Neural cell (in vitro differentiated cells): ENCODE measurements at regions not wholly inside any gene's neighbourhood (a gene's known extent, or its start where the extent isn't known, plus 50 kb on each side); places are given as distances from the start of the nearest gene placed in this dataset.

Source experiments
- H2AFZ ChIP-seq: fragments of 200-600, 300-800 bp; sonication (generic), shearing (Covaris generic); 2 replicates; pipeline ENCODE4 v1.6.0; 2014; ENCODE audit warnings: low read depth, mild to moderate bottlenecking, antibody characterized with exemption, low read length, moderate library complexity
- H3F3A ChIP-seq: fragments of 200-600 bp; shearing (Covaris generic); 2 replicates; pipeline ENCODE4 v1.6.1; 2016; ENCODE audit warnings: mild to moderate bottlenecking, moderate library complexity, mixed read lengths, antibody characterized with exemption, low read length; ENCODE audit not compliant: insufficient read depth, poor library complexity, severe bottlenecking
- H3K27ac ChIP-seq: fragments of 200-600, 300-800 bp; sonication (generic), shearing (Covaris generic); 2 replicates; pipeline ENCODE4 v1.5.1; 2014; ENCODE audit warnings: mild to moderate bottlenecking, low read length, moderate library complexity
- H3K27me3 ChIP-seq: fragments of 300-800, 200-600 bp; sonication (generic), shearing (Covaris generic); 2 replicates; pipeline ENCODE4 v1.6.0; 2014; ENCODE audit warnings: mild to moderate bottlenecking, low read depth, low read length, moderate library complexity; ENCODE audit not compliant: insufficient read depth
- H3K36me3 ChIP-seq: fragments of 300-800, 200-600 bp; sonication (generic), shearing (Covaris generic); 2 replicates; pipeline ENCODE4 v1.5.1; 2014; ENCODE audit warnings: mild to moderate bottlenecking, antibody characterized with exemption, low read length, moderate library complexity; ENCODE audit not compliant: insufficient read depth
- H3K4me2 ChIP-seq: fragments of 300-800, 200-600 bp; sonication (generic), shearing (Covaris generic); 2 replicates; pipeline ENCODE4 v1.6.0; 2014; ENCODE audit warnings: mild to moderate bottlenecking, low read length
- H3K4me3 ChIP-seq: fragments of 300-800, 200-600 bp; sonication (generic), shearing (Covaris generic); 2 replicates; pipeline ENCODE4 v1.5.1; 2014; ENCODE audit warnings: mild to moderate bottlenecking, low read length, moderate library complexity
- H3K79me2 ChIP-seq: fragments of 200-600 bp; shearing (Covaris generic); replicated peaks from 2 replicates; pipeline ENCODE4 v1.6.0; 2014; ENCODE audit warnings: mild to moderate bottlenecking, low read length, moderate library complexity; ENCODE audit not compliant: insufficient read depth
- H3K9ac ChIP-seq: fragments of 300-800, 200-600 bp; sonication (generic), shearing (Covaris generic); 2 replicates; pipeline ENCODE4 v1.6.1; 2016; ENCODE audit warnings: mild to moderate bottlenecking, low read length, mixed read lengths
- H3K9me2 ChIP-seq: fragments of 200-600 bp; shearing (Covaris generic); 2 replicates; pipeline ENCODE4 v1.6.1; 2016; ENCODE audit warnings: mild to moderate bottlenecking, low read length, mixed read lengths; ENCODE audit not compliant: insufficient read depth
- H3K9me3 ChIP-seq: fragments of 200-600, 300-800 bp; sonication (generic), shearing (Covaris generic); 2 replicates; pipeline ENCODE4 v1.6.1; 2016; ENCODE audit warnings: mild to moderate bottlenecking, mixed run types, low read length, moderate library complexity, mixed read lengths
- H4K20me1 ChIP-seq: fragments of 200-600 bp; shearing (Covaris generic); 2 replicates; pipeline ENCODE4 v1.6.1; 2016; ENCODE audit warnings: mild to moderate bottlenecking, mixed run types; ENCODE audit not compliant: insufficient read depth
- CTCF ChIP-seq: fragments of 450-650 bp; IDR thresholded peaks from 2 replicates; pipeline ENCODE4 v1.5.1; 2014; ENCODE audit warnings: antibody characterized with exemption, mild to moderate bottlenecking, moderate library complexity; ENCODE audit not compliant: poor library complexity, severe bottlenecking
- EP300 ChIP-seq: fragments of 450-650 bp; conservative IDR thresholded peaks from 2 replicates; pipeline ENCODE4 v1.6.1; 2014; ENCODE audit warnings: antibody characterized with exemption, mild to moderate bottlenecking, moderate library complexity; ENCODE audit not compliant: poor library complexity, severe bottlenecking
- EZH2 ChIP-seq: fragments of 200-600, 300-800 bp; shearing (Covaris generic), sonication (generic); IDR thresholded peaks from 2 replicates; pipeline ENCODE4 v1.6.1; 2014; ENCODE audit warnings: antibody characterized with exemption, low read length, borderline replicate concordance, mild to moderate bottlenecking; ENCODE audit not compliant: insufficient read depth, poor library complexity, severe bottlenecking
- MXI1 ChIP-seq: fragments of 450-650 bp; conservative IDR thresholded peaks from 2 replicates; pipeline ENCODE4 v1.6.1; 2014; ENCODE audit warnings: antibody characterized with exemption, mild to moderate bottlenecking; ENCODE audit not compliant: poor library complexity, severe bottlenecking
- POLR2AphosphoS5 ChIP-seq: IDR thresholded peaks from 2 replicates; pipeline ENCODE4 v1.6.1; 2012
- RAD21 ChIP-seq: fragments of 450-650 bp; conservative IDR thresholded peaks from 2 replicates; pipeline ENCODE4 v1.6.1; 2014; ENCODE audit warnings: antibody characterized with exemption, mild to moderate bottlenecking, moderate library complexity
- REST ChIP-seq: IDR thresholded peaks from 2 replicates; pipeline ENCODE4 v1.6.1; 2012; ENCODE audit warnings: borderline replicate concordance
- SMC3 ChIP-seq: fragments of 450-650 bp; conservative IDR thresholded peaks from 2 replicates; pipeline ENCODE4 v1.6.1; 2014; ENCODE audit warnings: antibody characterized with exemption, mild to moderate bottlenecking, moderate library complexity; ENCODE audit not compliant: poor library complexity
- TAF1 ChIP-seq: IDR thresholded peaks from 2 replicates; pipeline ENCODE4 v1.6.1; 2012; ENCODE audit warnings: low read depth

GRCh38 chr1:185442050-185442449, 125.0 kb upstream of the IVNS1ABP start:
- Histone ChIP-seq H3K9ac (no peak overlapping the region), H3K36me3 (no peaks in the 10 kb centered on the region), H2AFZ (no peak overlapping the region), H3K27me3 (no peaks in the 10 kb centered on the region), H3K9me2 (no peaks in the 10 kb centered on the region), H4K20me1 (no peaks in the 10 kb centered on the region), H3K4me2 (no peak overlapping the region), H3K9me3 (no peaks in the 10 kb centered on the region), H3K4me3 (no peak overlapping the region), H3K79me2 (no peaks in the 10 kb centered on the region), H3K27ac (no peak overlapping the region), H3F3A (no peaks in the 10 kb centered on the region)
- no peak for TF ChIP-seq EZH2
- TF ChIP-seq POLR2AphosphoS5, result no peak
- TF ChIP-seq CTCF, result no peak
- no peak for TF ChIP-seq RAD21
- TF ChIP-seq EP300, result no peak
- no peak for TF ChIP-seq TAF1
- no peak for TF ChIP-seq MXI1
- no peak for TF ChIP-seq REST
- TF ChIP-seq SMC3, result no peak

GRCh38 chr1:185441605-185442004, 124.6 kb upstream of the IVNS1ABP start:
- Histone ChIP-seq H3F3A (no peaks in the 10 kb centered on the region), H3K9me2 (no peaks in the 10 kb centered on the region), H3K9me3 (no peaks in the 10 kb centered on the region), H3K27ac (no peak overlapping the region), H3K9ac (no peak overlapping the region), H3K36me3 (no peaks in the 10 kb centered on the region), H3K4me3 (no peak overlapping the region), H2AFZ (no peak overlapping the region), H4K20me1 (no peaks in the 10 kb centered on the region), H3K79me2 (no peaks in the 10 kb centered on the region), H3K4me2 (no peak overlapping the region), H3K27me3 (no peaks in the 10 kb centered on the region)
- no peak for TF ChIP-seq POLR2AphosphoS5
- no peak for TF ChIP-seq TAF1
- TF ChIP-seq EZH2, result no peak
- TF ChIP-seq EP300, result no peak
- TF ChIP-seq SMC3, result no peak
- no peak for TF ChIP-seq REST
- no peak for TF ChIP-seq CTCF
- no peak for TF ChIP-seq MXI1
- TF ChIP-seq RAD21, result no peak
